ENCODE measurements at regions not wholly inside any gene's neighbourhood (a gene's known extent, or its start where the extent isn't known, plus 50 kb on each side); places are given as distances from the start of the nearest gene placed in this dataset.

- DNase-seq: no peak
Measured at GRCh38 chr3:73783811-73784210, 159.1 kb upstream of the PDZRN3 start.

- DNase-seq: no peak
Measured at GRCh38 chr3:73781541-73781940, 156.8 kb upstream of the PDZRN3 start.

GRCh38 chr3:73774645-73775044, 149.9 kb upstream of the PDZRN3 start:
- no peak for DNase-seq

- no peak for DNase-seq
Measured at GRCh38 chr3:73773233-73773632, 148.5 kb upstream of the PDZRN3 start.

GRCh38 chr3:73772076-73772886, 147.5 kb upstream of the PDZRN3 start:
- no peak for DNase-seq

GRCh38 chr3:73768524-73769308, 144.0 kb upstream of the PDZRN3 start:
- DNase-seq: peak; percentile 4 to 62

- DNase-seq: no peak
Measured at GRCh38 chr3:73766599-73767381, 142.0 kb upstream of the PDZRN3 start.

GRCh38 chr3:73765878-73766545, 141.3 kb upstream of the PDZRN3 start:
- DNase-seq: no peak

- DNase-seq: no peak
Measured at GRCh38 chr3:73762855-73763254, 138.1 kb upstream of the PDZRN3 start.

GRCh38 chr3:73759297-73759711, 134.6 kb upstream of the PDZRN3 start:
- no peak for DNase-seq

GRCh38 chr3:73757536-73757935, 132.8 kb upstream of the PDZRN3 start:
- DNase-seq: no peak

- DNase-seq: no peak
Measured at GRCh38 chr3:73753985-73754384, 129.2 kb upstream of the PDZRN3 start.

- DNase-seq: no peak
Measured at GRCh38 chr3:73752338-73752737, 127.6 kb upstream of the PDZRN3 start.

- DNase-seq: peak in 1 of 2 experiments; percentile 20
Measured at GRCh38 chr3:73746623-73747022, 121.9 kb upstream of the PDZRN3 start.

- peak; percentile 14 to 55 for DNase-seq
Measured at GRCh38 chr3:73745526-73746191, 120.9 kb upstream of the PDZRN3 start.

GRCh38 chr3:73743551-73743950, 118.8 kb upstream of the PDZRN3 start:
- no peak for DNase-seq

GRCh38 chr3:73739791-73740453, 115.2 kb upstream of the PDZRN3 start:
- DNase-seq: no peak

- no peak for DNase-seq
Measured at GRCh38 chr3:73738711-73739110, 114.0 kb upstream of the PDZRN3 start.

GRCh38 chr3:73734211-73735089, 109.7 kb upstream of the PDZRN3 start:
- DNase-seq: no peak

- peak in 1 of 2 experiments; percentile 35 for DNase-seq
Measured at GRCh38 chr3:73733746-73734145, 109.0 kb upstream of the PDZRN3 start.
